Neural crest cell (in vitro differentiated cells): ENCODE measurements at regions not wholly inside any gene's neighbourhood (a gene's known extent, or its start where the extent isn't known, plus 50 kb on each side); places are given as distances from the start of the nearest gene placed in this dataset.
A peak's percentile ranks its signal among the peaks of the same experiment; 100 is the strongest.

ENCODE experiments used
- DNase-seq: peaks from one replicate; pipeline ENCODE4 v3.0.0; 2021; ENCODE audit warnings: low read depth, mixed read lengths, low spot score
- H3K27ac Mint-ChIP-seq: one replicate; pipeline ENCODE4 v1.8.0; 2021; ENCODE audit warnings: mild to moderate bottlenecking, mixed read lengths; ENCODE audit not compliant: unreplicated experiment
- H3K27me3 Mint-ChIP-seq: 2 replicates; pipeline ENCODE4 v1.8.0; 2021; ENCODE audit warnings: low read depth, mild to moderate bottlenecking, mixed read lengths
- H3K36me3 Mint-ChIP-seq: 2 replicates; pipeline ENCODE4 v1.8.0; 2021; ENCODE audit warnings: low read depth, mild to moderate bottlenecking, mixed read lengths
- H3K4me1 Mint-ChIP-seq: 2 replicates; pipeline ENCODE4 v1.8.0; 2021; ENCODE audit warnings: mixed read lengths
- H3K4me3 Mint-ChIP-seq: one replicate; pipeline ENCODE4 v1.8.0; 2021; ENCODE audit warnings: mild to moderate bottlenecking, mixed read lengths
- H3K9me3 Mint-ChIP-seq: 2 replicates; pipeline ENCODE4 v1.8.0; 2021; ENCODE audit warnings: mixed read lengths
- CTCF ChIP-seq: fragments of 200-600 bp; sonication (generic); conservative IDR thresholded peaks from 2 replicates; pipeline ENCODE4 v1.5.0; 2021; ENCODE audit warnings: antibody characterized with exemption, mild to moderate bottlenecking

- no peaks in the 10 kb centered on the region for H3K36me3 Mint-ChIP-seq
- no peak for DNase-seq
- no peak for TF ChIP-seq CTCF
- no peak overlapping the region for H3K27ac Mint-ChIP-seq
- no peaks in the 10 kb centered on the region for H3K27me3 Mint-ChIP-seq
- no peaks in the 10 kb centered on the region for H3K9me3 Mint-ChIP-seq
- peaks cover 18% of the 10 kb centered on the region for H3K4me1 Mint-ChIP-seq
- no peak overlapping the region for H3K4me3 Mint-ChIP-seq
These were observed 82.2 kb upstream of the LIFR start for GRCh38 chr5:38638656-38639055.

- Mint-ChIP-seq H3K4me3 (no peak overlapping the region), H3K9me3 (no peaks in the 10 kb centered on the region), H3K4me1 (peaks cover 19% of the 10 kb centered on the region), H3K27ac (no peak overlapping the region), H3K36me3 (no peaks in the 10 kb centered on the region), H3K27me3 (no peaks in the 10 kb centered on the region)
- DNase-seq: no peak
- no peak for TF ChIP-seq CTCF
These were observed 83.2 kb upstream of the LIFR start for GRCh38 chr5:38639377-38640358.

- Mint-ChIP-seq H3K36me3 (no peaks in the 10 kb centered on the region), H3K9me3 (no peaks in the 10 kb centered on the region), H3K4me1 (peaks cover 19% of the 10 kb centered on the region), H3K4me3 (no peak overlapping the region), H3K27me3 (no peaks in the 10 kb centered on the region), H3K27ac (no peak overlapping the region)
- TF ChIP-seq CTCF: no peak
- no peak for DNase-seq
These were observed 84.6 kb upstream of the LIFR start for GRCh38 chr5:38641003-38641402.

DNA sequence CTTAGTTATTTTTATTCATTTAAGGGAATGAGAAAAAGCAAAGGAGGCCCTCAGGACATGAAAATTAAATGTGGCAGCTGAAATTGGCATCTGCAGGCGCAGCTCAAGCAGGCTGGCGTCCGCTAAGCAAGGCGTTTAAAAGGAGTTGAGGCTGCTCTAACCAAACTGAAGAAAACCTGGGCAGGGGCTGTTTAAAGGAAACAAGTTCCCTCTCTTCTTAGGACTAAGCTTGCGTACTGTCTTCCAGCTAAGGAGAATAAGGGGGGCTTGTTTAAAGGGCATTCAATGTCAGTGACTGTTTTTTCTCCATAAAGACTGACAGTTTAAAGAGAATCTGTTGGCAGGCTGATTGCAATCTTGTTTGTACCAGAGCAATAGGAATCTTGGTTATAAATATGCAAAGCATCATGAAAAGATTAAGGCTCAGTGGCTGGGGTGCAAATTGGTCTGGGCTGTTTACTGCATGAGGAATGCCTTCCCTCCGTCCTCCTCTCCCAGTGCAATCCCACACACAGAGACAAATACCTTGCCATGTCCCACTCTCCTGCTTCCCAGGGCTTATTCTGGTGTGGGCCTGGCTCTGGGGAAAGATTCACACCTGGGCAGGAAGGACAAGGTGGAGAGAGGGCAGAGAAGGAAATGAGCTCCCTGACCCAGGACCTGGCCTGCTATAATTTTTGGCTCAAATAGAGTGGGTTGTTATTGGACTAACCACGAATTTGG lies 85.9 kb upstream of the LIFR start:
- peaks cover 19% of the 10 kb centered on the region for H3K4me1 Mint-ChIP-seq
- no peaks in the 10 kb centered on the region for H3K27me3 Mint-ChIP-seq
- H3K27ac Mint-ChIP-seq: peak overlapping the region; percentile 53
- TF ChIP-seq CTCF: no peak
- H3K9me3 Mint-ChIP-seq: no peaks in the 10 kb centered on the region
- DNase-seq: no peak
- H3K4me3 Mint-ChIP-seq: no peak overlapping the region
- no peaks in the 10 kb centered on the region for H3K36me3 Mint-ChIP-seq

DNA sequence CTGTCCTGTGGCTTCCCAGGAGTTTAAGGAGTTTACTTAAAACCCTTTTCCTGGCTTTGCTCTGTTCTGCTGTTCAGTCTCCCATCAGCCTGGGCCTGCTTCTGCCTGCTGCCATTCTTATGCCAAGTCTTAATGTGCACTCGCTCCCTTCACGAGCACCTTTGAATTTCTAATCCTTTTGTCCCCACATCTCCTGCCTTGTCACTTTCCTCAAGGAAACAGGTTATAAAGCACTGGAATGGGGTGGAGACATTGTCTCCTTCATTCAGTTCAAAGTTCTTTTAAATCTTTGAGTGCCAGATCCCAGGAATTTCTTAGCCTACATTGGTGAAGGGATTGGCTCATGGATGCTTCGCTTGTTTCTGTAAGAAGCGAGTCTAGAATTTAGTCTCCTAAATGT lies 87.2 kb upstream of the LIFR start:
- no peak for DNase-seq
- Mint-ChIP-seq H3K9me3 (peaks cover under 1% of the 10 kb centered on the region), H3K4me3 (no peak overlapping the region), H3K27ac (no peak overlapping the region), H3K27me3 (no peaks in the 10 kb centered on the region), H3K4me1 (peaks cover 21% of the 10 kb centered on the region), H3K36me3 (no peaks in the 10 kb centered on the region)
- no peak for TF ChIP-seq CTCF
